GM10266 (cell line): ENCODE measurements at regions not wholly inside any gene's neighbourhood (a gene's known extent, or its start where the extent isn't known, plus 50 kb on each side); places are given as distances from the start of the nearest gene placed in this dataset.

Experiments
- DNase-seq: peaks from one replicate; pipeline ENCODE4 v3.0.0; 2012; ENCODE audit errors: extremely low spot score
- TF ChIP-seq, protein P1 (sequence below): IDR thresholded peaks from 2 replicates; pipeline ENCODE4 v1.5.1; 2012; ENCODE audit warnings: mild to moderate bottlenecking, low read depth; ENCODE audit not compliant: control insufficient read depth, insufficient read depth; ENCODE audit errors: missing control alignments

GRCh38 chr4:149279776-149280175, 535.9 kb downstream of the IQCM start:
- DNase-seq, result no peak
- TF ChIP-seq, protein P1, sequence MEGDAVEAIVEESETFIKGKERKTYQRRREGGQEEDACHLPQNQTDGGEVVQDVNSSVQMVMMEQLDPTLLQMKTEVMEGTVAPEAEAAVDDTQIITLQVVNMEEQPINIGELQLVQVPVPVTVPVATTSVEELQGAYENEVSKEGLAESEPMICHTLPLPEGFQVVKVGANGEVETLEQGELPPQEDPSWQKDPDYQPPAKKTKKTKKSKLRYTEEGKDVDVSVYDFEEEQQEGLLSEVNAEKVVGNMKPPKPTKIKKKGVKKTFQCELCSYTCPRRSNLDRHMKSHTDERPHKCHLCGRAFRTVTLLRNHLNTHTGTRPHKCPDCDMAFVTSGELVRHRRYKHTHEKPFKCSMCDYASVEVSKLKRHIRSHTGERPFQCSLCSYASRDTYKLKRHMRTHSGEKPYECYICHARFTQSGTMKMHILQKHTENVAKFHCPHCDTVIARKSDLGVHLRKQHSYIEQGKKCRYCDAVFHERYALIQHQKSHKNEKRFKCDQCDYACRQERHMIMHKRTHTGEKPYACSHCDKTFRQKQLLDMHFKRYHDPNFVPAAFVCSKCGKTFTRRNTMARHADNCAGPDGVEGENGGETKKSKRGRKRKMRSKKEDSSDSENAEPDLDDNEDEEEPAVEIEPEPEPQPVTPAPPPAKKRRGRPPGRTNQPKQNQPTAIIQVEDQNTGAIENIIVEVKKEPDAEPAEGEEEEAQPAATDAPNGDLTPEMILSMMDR, result no peak

- no peak for DNase-seq
- TF ChIP-seq, protein P1, result no peak
Measured at GRCh38 chr4:149279331-149279730, 536.3 kb downstream of the IQCM start.

GRCh38 chr4:149277705-149278104, 537.9 kb downstream of the IQCM start:
- TF ChIP-seq, protein P1, result no peak
- DNase-seq, result no peak

- TF ChIP-seq, protein P1, result no peak
Measured at GRCh38 chr4:149269835-149270234, 545.8 kb downstream of the IQCM start.

DNA sequence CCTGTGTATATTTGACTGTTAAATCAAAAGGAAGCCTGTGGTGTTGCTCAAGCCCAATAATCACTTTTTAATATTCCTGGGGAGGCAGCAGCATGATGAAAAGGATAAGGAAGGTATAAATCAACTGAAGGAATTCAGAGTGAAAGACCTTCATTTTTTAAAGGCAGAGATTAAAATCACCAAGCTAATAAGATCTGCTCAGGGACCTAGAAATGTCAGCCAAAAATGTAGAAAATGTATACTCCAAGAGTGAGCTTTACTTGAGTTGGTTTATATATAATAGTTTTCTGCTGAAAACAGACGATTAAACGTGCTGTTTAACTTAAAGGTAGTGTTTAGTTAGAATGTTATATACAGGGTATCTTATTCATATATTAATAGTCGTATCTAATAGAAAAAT, 549.3 kb downstream of the IQCM start:
- no peak for DNase-seq
- TF ChIP-seq, protein P1, result no peak

More at GRCh38 chr4:149269835-149270234, 545.8 kb downstream of the IQCM start:
- DNase-seq, result no peak

DNA sequence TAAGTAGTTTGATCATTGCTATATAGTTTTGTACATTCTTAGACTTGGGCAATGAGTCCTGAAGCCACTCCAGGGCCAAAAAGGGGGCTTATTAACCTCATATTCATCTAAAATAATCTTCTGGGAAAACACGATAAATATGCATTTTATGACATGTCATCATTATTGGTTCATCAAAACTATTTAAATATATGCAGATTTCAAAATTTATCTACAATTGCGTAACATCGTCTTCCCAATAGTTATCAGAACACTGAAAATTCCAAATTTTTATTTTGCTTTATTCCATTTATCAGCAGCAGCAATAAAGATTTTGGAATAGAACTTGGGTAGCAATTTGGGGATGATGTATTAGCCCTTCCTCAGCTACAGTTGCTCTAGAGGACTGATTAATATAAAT, 550.0 kb downstream of the IQCM start:
- TF ChIP-seq, protein P1, result no peak
- DNase-seq, result no peak

- DNase-seq, result peak; percentile 8
- TF ChIP-seq, protein P1, result peak; percentile 68
Measured at GRCh38 chr4:149264093-149264733, 551.4 kb downstream of the IQCM start.
